SU-DHL-6 (cell line): ENCODE measurements at regions not wholly inside any gene's neighbourhood (a gene's known extent, or its start where the extent isn't known, plus 50 kb on each side); places are given as distances from the start of the nearest gene placed in this dataset.

Source experiments
- H2AFZ ChIP-seq: fragments of 200-600 bp; sonication (generic); 2 replicates; pipeline ENCODE4 v1.6.1; 2014; ENCODE audit warnings: low read depth, mild to moderate bottlenecking, moderate library complexity, mixed read lengths, antibody characterized with exemption, low read length; ENCODE audit not compliant: severe bottlenecking
- H3F3A ChIP-seq: fragments of 200-600 bp; shearing (Covaris generic); 2 replicates; pipeline ENCODE4 v1.6.0; 2016; ENCODE audit warnings: antibody characterized with exemption, mild to moderate bottlenecking; ENCODE audit not compliant: insufficient read depth
- H3K27ac ChIP-seq: fragments of 200-600 bp; sonication (generic); 2 replicates; pipeline ENCODE4 v1.5.1; 2016; ENCODE audit warnings: low read depth, mild to moderate bottlenecking, low read length, moderate library complexity, mixed read lengths
- H3K27me3 ChIP-seq: fragments of 200-600 bp; sonication (generic), shearing (Covaris generic); 2 replicates; pipeline ENCODE4 v1.6.0; 2014; ENCODE audit warnings: mild to moderate bottlenecking, low read length
- H3K36me3 ChIP-seq: fragments of 200-600 bp; sonication (generic); 2 replicates; pipeline ENCODE4 v1.6.1; 2014; ENCODE audit warnings: mild to moderate bottlenecking, low read length, mixed read lengths
- H3K4me2 ChIP-seq: fragments of 300-600, 200-600 bp; shearing (Covaris generic), sonication (generic); 2 replicates; pipeline ENCODE4 v1.6.0; 2014; ENCODE audit warnings: low read length, low read depth, mild to moderate bottlenecking; ENCODE audit not compliant: poor library complexity, severe bottlenecking
- H3K4me3 ChIP-seq: fragments of 200-600 bp; sonication (generic); 2 replicates; pipeline ENCODE4 v1.5.1; 2014; ENCODE audit warnings: antibody characterized with exemption, low read length, mild to moderate bottlenecking, mixed read lengths; ENCODE audit not compliant: insufficient read depth, poor library complexity, severe bottlenecking
- H3K79me2 ChIP-seq: fragments of 200-600 bp; sonication (generic); 2 replicates; pipeline ENCODE4 v1.6.1; 2014; ENCODE audit warnings: mild to moderate bottlenecking, low read length, moderate library complexity; ENCODE audit not compliant: insufficient read depth
- H3K9ac ChIP-seq: fragments of 200-600 bp; sonication (generic); 2 replicates; pipeline ENCODE4 v1.7.0; 2014; ENCODE audit warnings: mild to moderate bottlenecking, low read length
- H3K9me2 ChIP-seq: fragments of 200-600 bp; sonication (generic); replicated peaks from 2 replicates; pipeline ENCODE4 v1.6.1; 2014; ENCODE audit warnings: low read length; ENCODE audit not compliant: insufficient read depth
- H3K9me3 ChIP-seq: fragments of 200-600 bp; sonication (generic); 2 replicates; pipeline ENCODE4 v1.6.1; 2014; ENCODE audit warnings: low read length, mixed read lengths; ENCODE audit not compliant: insufficient read depth
- H4K20me1 ChIP-seq: fragments of 200-600 bp; sonication (generic); 2 replicates; pipeline ENCODE4 v1.6.1; 2014; ENCODE audit warnings: low read depth, mild to moderate bottlenecking, antibody characterized with exemption, low read length, moderate library complexity, mixed read lengths
- CTCF ChIP-seq: fragments of 200-600 bp; sonication (generic); IDR thresholded peaks from one replicate; pipeline ENCODE4 v1.5.1; 2017; ENCODE audit warnings: antibody characterized with exemption, mild to moderate bottlenecking, low read length, moderate library complexity; ENCODE audit not compliant: insufficient read depth, poor library complexity, severe bottlenecking
- EZH2phosphoT487 ChIP-seq: fragments of 200-600 bp; sonication (generic), shearing (Covaris generic); conservative IDR thresholded peaks from 2 replicates; pipeline ENCODE4 v1.6.1; 2018; ENCODE audit warnings: mild to moderate bottlenecking, antibody characterized with exemption, low read length, moderate library complexity, mixed read lengths

GRCh38 chr6:30804333-30804732 is 60.0 kb upstream of the IER3 start:
- Histone ChIP-seq H2AFZ (no peak overlapping the region), H3K79me2 (no peaks in the 10 kb centered on the region), H3K9me2 (no peaks in the 10 kb centered on the region), H3K4me3 (no peak overlapping the region), H3K27me3 (no peaks in the 10 kb centered on the region), H3K36me3 (no peaks in the 10 kb centered on the region), H3F3A (no peaks in the 10 kb centered on the region), H4K20me1 (no peaks in the 10 kb centered on the region), H3K27ac (no peak overlapping the region), H3K4me2 (no peak overlapping the region), H3K9ac (no peak overlapping the region), H3K9me3 (no peaks in the 10 kb centered on the region)
- TF ChIP-seq CTCF (no peak), EZH2phosphoT487 (no peak)

- H3K9me3 ChIP-seq: no peaks in the 10 kb centered on the region
- no peak overlapping the region for H3K9ac ChIP-seq
- no peak overlapping the region for H3K4me3 ChIP-seq
- H3K27me3 ChIP-seq: 0 out of 2 replicates have a peak, but pooled peaks cover 5% of the 10 kb centered on the region
- no peaks in the 10 kb centered on the region for H3K9me2 ChIP-seq
- H4K20me1 ChIP-seq: no peaks in the 10 kb centered on the region
- TF ChIP-seq CTCF: no peak
- TF ChIP-seq EZH2phosphoT487: no peak
- H3K4me2 ChIP-seq: no peak overlapping the region
- H3K79me2 ChIP-seq: no peaks in the 10 kb centered on the region
- no peaks in the 10 kb centered on the region for H3K36me3 ChIP-seq
- no peak overlapping the region for H2AFZ ChIP-seq
- H3F3A ChIP-seq: no peaks in the 10 kb centered on the region
- H3K27ac ChIP-seq: no peak overlapping the region
Observed at GRCh38 chr6:30802731-30803130, 58.4 kb upstream of the IER3 start.

GRCh38 chr6:30801950-30802349 is 57.6 kb upstream of the IER3 start:
- H3K9me3 ChIP-seq: no peaks in the 10 kb centered on the region
- H4K20me1 ChIP-seq: no peaks in the 10 kb centered on the region
- no peak overlapping the region for H3K4me2 ChIP-seq
- H3K27ac ChIP-seq: no peak overlapping the region
- TF ChIP-seq EZH2phosphoT487: no peak
- TF ChIP-seq CTCF: no peak
- H3K9ac ChIP-seq: no peak overlapping the region
- H2AFZ ChIP-seq: no peak overlapping the region
- H3F3A ChIP-seq: no peaks in the 10 kb centered on the region
- H3K4me3 ChIP-seq: no peak overlapping the region
- 0 out of 2 replicates have a peak, but pooled peaks cover 5% of the 10 kb centered on the region for H3K27me3 ChIP-seq
- H3K9me2 ChIP-seq: no peaks in the 10 kb centered on the region
- H3K79me2 ChIP-seq: no peaks in the 10 kb centered on the region
- H3K36me3 ChIP-seq: no peaks in the 10 kb centered on the region
